PC-3 (cell line): ENCODE measurements at regions not wholly inside any gene's neighbourhood (a gene's known extent, or its start where the extent isn't known, plus 50 kb on each side); places are given as distances from the start of the nearest gene placed in this dataset.
"Not testable (repeated sequence)": the region's sequence is repeated elsewhere in the genome, so short reads cannot be mapped to it uniquely, and the experiment has no call there.

Experiments used
- ATAC-seq: fragments of 200-7000 bp; cut with Tn5 transposase; 2 replicates; pipeline ENCODE4 v1.9.1; 2020; ENCODE audit warnings: mild to moderate bottlenecking, moderate library complexity
- BruUV-seq: library from RNA; stranded (reverse); fragments of 400-500 nt; replicated peaks from 2 replicates; lab custom pipeline; 2021; lab: Mats Ljungman, UMichigan
- CTCF ChIA-PET: fragments of 300-600 bp; sonication (Branson Sonifier 250); formaldehyde crosslinking; loops from one replicate; lab custom pipeline; 2022; ENCODE audit warnings: antibody characterized with exemption; lab: Charles Lee
- POLR2A ChIA-PET: fragments of 300-600 bp; sonication (Branson Sonifier 250); formaldehyde crosslinking; loops from one replicate; lab custom pipeline; 2022; ENCODE audit warnings: antibody characterized with exemption; ENCODE audit not compliant: unreplicated experiment; lab: Charles Lee
- DNase-seq: peaks from one replicate; pipeline ENCODE4 v3.0.0-alpha.2; 2015
- H2AFZ ChIP-seq: fragments of 300-600 bp; sonication (generic); 2 replicates; pipeline ENCODE4 v1.6.0; 2016; ENCODE audit warnings: antibody characterized with exemption, low read length
- H3F3A ChIP-seq: fragments of 300-600 bp; sonication (generic); one replicate; pipeline ENCODE4 v1.6.0; 2017; ENCODE audit warnings: antibody characterized with exemption, low read length, control low read depth, mild to moderate bottlenecking; ENCODE audit not compliant: unreplicated experiment
- H3K27ac ChIP-seq: fragments of 300-600 bp; sonication (generic); 2 replicates; pipeline ENCODE4 v1.5.1; 2016; ENCODE audit warnings: mild to moderate bottlenecking, low read length
- H3K27me3 ChIP-seq: fragments of 300-600 bp; sonication (generic); 2 replicates; pipeline ENCODE4 v1.6.1; 2016; ENCODE audit warnings: low read length, mixed read lengths
- H3K36me3 ChIP-seq: fragments of 300-600 bp; sonication (generic); 2 replicates; pipeline ENCODE4 v1.6.1; 2016; ENCODE audit warnings: low read depth, mixed run types, low read length, mixed read lengths
- H3K4me1 ChIP-seq: fragments of 300-600 bp; sonication (generic); 2 replicates; pipeline ENCODE4 v1.5.1; 2016; ENCODE audit warnings: low read length; ENCODE audit not compliant: insufficient read depth
- H3K4me2 ChIP-seq: fragments of 300-600 bp; sonication (generic); 2 replicates; pipeline ENCODE4 v1.6.0; 2016; ENCODE audit warnings: low read length
- H3K4me3 ChIP-seq: fragments of 300-600 bp; sonication (generic); 2 replicates; pipeline ENCODE4 v1.5.1; 2016; ENCODE audit warnings: mild to moderate bottlenecking, low read length, mixed read lengths
- H3K79me2 ChIP-seq: fragments of 300-600 bp; sonication (generic); 2 replicates; pipeline ENCODE4 v1.6.1; 2017; ENCODE audit warnings: low read length, mixed read lengths
- H3K9ac ChIP-seq: fragments of 300-600 bp; sonication (generic); 2 replicates; pipeline ENCODE4 v1.6.0; 2016; ENCODE audit warnings: mild to moderate bottlenecking, low read length
- H3K9me2 ChIP-seq: fragments of 300-600 bp; sonication (generic); replicated peaks from 2 replicates; pipeline ENCODE4 v1.6.1; 2016; ENCODE audit warnings: mixed run types, low read length, mixed read lengths
- H3K9me3 ChIP-seq: fragments of 300-600 bp; sonication (generic); 2 replicates; pipeline ENCODE4 v1.6.1; 2016; ENCODE audit warnings: low read length, mixed read lengths
- H4K20me1 ChIP-seq: fragments of 300-600 bp; sonication (generic); 2 replicates; pipeline ENCODE4 v1.6.1; 2016; ENCODE audit warnings: low read length, mixed read lengths
- intact Hi-C: fragments of 100-400 bp; cut with micrococcal nuclease; formaldehyde crosslinking; loops from 2 replicates; pipeline ENCODE4 v1.9.0; 2023
- TF ChIP-seq, protein P1 (sequence below): fragments of 300-600 bp; sonication (generic); conservative IDR thresholded peaks from 2 replicates; pipeline ENCODE4 v1.5.1; 2017; ENCODE audit warnings: antibody characterized with exemption, low read depth, mild to moderate bottlenecking, low read length

DNA sequence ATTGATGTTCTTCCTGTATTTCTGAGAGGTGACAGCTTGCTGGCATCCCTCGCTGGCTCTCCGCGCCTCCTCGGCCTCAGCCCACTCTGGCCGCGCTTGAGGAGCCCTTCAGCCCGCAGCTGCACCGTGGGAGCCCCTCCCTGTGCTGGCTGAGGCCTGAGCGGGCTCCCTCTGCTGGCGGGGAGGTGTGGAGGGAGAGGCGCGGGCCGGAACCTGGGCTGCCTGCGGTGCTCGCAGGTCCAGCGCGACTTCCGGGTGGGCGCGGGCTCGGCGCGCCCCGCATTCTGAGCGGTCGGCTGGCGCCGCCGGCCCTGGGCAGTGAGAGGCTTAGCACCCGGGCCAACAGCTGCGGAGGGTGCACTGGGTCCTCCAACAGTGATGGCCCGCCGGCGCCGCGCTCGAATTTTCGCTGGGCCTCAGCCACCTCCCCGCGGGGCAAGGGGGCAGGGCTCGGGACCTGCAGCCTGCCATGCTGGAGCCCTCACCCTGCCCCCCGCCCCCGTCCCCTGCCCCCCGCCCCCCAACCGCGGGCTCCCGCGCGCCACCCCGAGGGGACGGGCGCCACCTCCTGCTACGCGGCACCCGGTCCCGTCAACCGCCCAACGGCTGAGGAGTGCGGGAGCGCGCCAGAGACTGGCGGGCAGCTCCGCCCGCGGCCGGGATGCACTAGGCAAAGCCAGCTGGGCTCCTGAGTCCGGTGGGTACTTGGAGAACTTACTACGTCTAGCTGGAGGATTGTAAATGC lies 1353.4 kb upstream of the CDH18 start:
- ATAC-seq = peak; percentile 75
- H3K9me3 ChIP-seq, CTCF ChIA-PET, H3K27ac ChIP-seq, H3K79me2 ChIP-seq, H3K4me1 ChIP-seq, H4K20me1 ChIP-seq, H3K9ac ChIP-seq, BruUV-seq, H3K9me2 ChIP-seq, H3K27me3 ChIP-seq, H3F3A ChIP-seq, DNase-seq, H3K36me3 ChIP-seq: not testable (repeated sequence)
- TF ChIP-seq, protein P1, sequence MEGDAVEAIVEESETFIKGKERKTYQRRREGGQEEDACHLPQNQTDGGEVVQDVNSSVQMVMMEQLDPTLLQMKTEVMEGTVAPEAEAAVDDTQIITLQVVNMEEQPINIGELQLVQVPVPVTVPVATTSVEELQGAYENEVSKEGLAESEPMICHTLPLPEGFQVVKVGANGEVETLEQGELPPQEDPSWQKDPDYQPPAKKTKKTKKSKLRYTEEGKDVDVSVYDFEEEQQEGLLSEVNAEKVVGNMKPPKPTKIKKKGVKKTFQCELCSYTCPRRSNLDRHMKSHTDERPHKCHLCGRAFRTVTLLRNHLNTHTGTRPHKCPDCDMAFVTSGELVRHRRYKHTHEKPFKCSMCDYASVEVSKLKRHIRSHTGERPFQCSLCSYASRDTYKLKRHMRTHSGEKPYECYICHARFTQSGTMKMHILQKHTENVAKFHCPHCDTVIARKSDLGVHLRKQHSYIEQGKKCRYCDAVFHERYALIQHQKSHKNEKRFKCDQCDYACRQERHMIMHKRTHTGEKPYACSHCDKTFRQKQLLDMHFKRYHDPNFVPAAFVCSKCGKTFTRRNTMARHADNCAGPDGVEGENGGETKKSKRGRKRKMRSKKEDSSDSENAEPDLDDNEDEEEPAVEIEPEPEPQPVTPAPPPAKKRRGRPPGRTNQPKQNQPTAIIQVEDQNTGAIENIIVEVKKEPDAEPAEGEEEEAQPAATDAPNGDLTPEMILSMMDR = peak; percentile 20; the same call in 1 of the 2 replicates
- intact Hi-C loops = loop anchor here (5.0 kb wide), 1 partner anchor 369 kb away; no protein-coding TSS in a partner anchor
- POLR2A ChIA-PET = interaction anchor here (0.7 kb wide), 1 partner anchor 906 kb away, joined by 7 read pairs; no protein-coding TSS in a partner anchor
- H3K4me3 ChIP-seq = peak overlapping the region; percentile 58
- 0 out of 2 replicates have a peak overlapping the region, but pooled peaks have one; percentile 34 for H2AFZ ChIP-seq
- 0 out of 2 replicates have a peak overlapping the region, but pooled peaks have one; percentile 31 for H3K4me2 ChIP-seq

DNA sequence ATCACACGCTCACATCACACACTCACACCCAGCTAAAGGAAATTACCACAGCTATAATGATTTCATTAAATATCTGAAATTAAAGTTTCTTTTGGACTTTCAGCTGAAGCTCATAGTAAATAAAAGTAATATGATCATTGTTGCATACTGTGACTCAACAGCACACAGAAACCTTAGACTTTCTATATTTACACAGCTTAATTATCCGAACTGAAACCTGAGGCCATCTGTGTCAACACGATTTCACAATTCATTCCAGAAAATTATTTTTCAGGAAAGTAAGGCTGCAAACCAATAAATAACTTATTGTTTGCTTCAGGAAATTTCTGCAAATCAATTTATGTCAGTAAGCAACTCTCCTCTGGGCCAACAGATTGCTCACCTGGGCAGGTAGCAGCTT lies 1352.2 kb upstream of the CDH18 start:
- H3F3A ChIP-seq, ATAC-seq, H4K20me1 ChIP-seq, H3K9me3 ChIP-seq, H3K9me2 ChIP-seq, H3K79me2 ChIP-seq, BruUV-seq, H3K36me3 ChIP-seq, H3K27ac ChIP-seq, POLR2A ChIA-PET, CTCF ChIA-PET, H3K4me2 ChIP-seq, H3K9ac ChIP-seq, H3K4me3 ChIP-seq, H2AFZ ChIP-seq, H3K27me3 ChIP-seq: not testable (repeated sequence)
- intact Hi-C loops = loop anchor here (5.0 kb wide), 1 partner anchor 368 kb away; no protein-coding TSS in a partner anchor
- DNase-seq = peak; percentile 70
- peaks cover 12% of the 10 kb centered on the region for H3K4me1 ChIP-seq

DNA sequence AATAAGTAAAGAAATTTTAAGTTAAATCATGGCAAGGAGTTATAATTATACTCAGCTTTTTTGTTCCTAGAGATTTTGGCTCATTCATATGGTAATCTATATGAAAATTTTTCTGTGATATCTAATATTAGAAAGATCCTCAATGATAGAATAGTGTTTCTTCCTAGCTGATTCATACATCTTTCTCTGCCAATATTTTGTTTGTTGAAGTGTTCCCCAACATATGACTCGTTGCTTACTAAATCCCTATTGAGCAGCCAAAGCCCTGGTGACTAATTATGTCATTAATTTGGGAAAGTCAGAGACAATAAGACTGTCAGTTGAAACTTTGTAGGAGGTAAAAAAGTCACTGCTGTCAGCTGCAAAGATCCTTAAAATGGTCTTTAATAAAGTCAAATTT lies 1348.5 kb upstream of the CDH18 start:
- H2AFZ ChIP-seq, POLR2A ChIA-PET, CTCF ChIA-PET, H4K20me1 ChIP-seq, H3F3A ChIP-seq, BruUV-seq, H3K36me3 ChIP-seq, H3K4me3 ChIP-seq, ATAC-seq, H3K79me2 ChIP-seq, H3K27me3 ChIP-seq, intact Hi-C loops, H3K9me3 ChIP-seq, H3K9ac ChIP-seq, H3K9me2 ChIP-seq: not testable (repeated sequence)
- Histone ChIP-seq H3K4me1 (peaks cover 12% of the 10 kb centered on the region), H3K4me2 (peak overlapping the region; percentile 46), H3K27ac (0 out of 2 replicates have a peak overlapping the region, but pooled peaks have one; percentile 36)
- DNase-seq = peak; percentile 83

DNA sequence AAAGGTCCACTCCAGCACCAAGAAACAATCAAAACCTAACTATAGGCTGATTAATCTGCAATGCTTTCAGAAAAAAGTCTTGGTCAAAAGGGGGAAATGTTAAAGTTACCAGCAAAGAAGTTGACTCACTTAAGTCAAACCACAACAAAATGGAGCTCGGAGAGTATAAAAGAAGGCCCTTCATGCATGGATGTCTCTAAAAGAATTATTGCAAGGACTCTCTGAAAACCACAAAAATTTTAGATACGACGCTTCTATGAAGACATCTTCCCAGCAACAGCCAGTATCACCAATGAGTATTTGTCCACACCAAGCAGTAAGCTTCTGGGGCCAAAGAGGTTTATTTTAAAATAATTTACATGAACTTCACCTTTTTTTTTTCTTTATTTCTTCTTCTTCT lies 1327.4 kb upstream of the CDH18 start:
- H3K9me2 ChIP-seq, H4K20me1 ChIP-seq, intact Hi-C loops, CTCF ChIA-PET, DNase-seq, POLR2A ChIA-PET, H3K36me3 ChIP-seq, H3K4me1 ChIP-seq, H2AFZ ChIP-seq, H3F3A ChIP-seq, H3K27me3 ChIP-seq, H3K9me3 ChIP-seq, H3K79me2 ChIP-seq, H3K27ac ChIP-seq, ATAC-seq, H3K4me2 ChIP-seq, H3K4me3 ChIP-seq, H3K9ac ChIP-seq, BruUV-seq: not testable (repeated sequence)

DNA sequence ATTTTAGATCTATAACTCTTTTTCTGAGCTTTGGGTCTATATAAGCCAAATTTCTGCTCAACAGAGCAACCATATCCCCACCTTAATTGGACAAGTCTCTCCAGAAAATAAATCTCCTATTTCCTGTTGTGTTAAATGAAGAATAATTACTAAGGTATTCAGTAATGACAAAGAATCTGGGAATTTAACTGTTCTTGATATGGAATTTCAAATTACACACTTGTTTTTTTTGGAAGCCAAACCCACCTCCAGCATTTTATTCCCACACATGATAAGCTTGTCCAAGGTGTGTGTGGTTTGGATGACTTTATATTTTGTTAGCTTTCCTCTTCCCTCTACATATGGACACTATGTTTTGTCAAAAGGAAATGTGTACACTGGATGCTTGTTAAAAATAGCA lies 1313.2 kb upstream of the CDH18 start:
- H3K36me3 ChIP-seq, intact Hi-C loops, BruUV-seq, H3K4me1 ChIP-seq, H2AFZ ChIP-seq, H3K9ac ChIP-seq, H3K79me2 ChIP-seq, CTCF ChIA-PET, H3K9me2 ChIP-seq, H3K27ac ChIP-seq, H3K4me2 ChIP-seq, DNase-seq, ATAC-seq, H3K27me3 ChIP-seq, H3K9me3 ChIP-seq, H3K4me3 ChIP-seq, H4K20me1 ChIP-seq, POLR2A ChIA-PET, H3F3A ChIP-seq: not testable (repeated sequence)

DNA sequence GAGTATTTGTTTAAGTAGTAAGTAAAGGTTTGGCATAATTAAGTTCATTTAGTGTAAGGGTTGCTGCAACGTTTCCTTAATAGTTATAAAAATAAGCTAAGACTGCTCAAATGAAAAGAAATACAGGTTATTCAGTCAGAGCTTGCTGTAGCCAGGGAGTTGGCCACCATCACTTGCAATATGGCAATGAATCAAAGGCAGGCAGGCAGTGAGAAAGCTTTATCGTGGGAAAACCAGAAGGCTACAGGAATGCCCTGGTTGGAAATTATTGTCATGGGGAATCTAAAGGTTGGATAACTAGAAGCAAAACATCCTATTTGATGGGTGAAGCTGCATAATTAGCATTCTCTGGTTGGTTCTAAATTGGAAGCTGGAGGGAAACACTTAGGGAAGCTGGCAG lies 1286.4 kb upstream of the CDH18 start:
- H3K9me3 ChIP-seq, H4K20me1 ChIP-seq, H3K4me1 ChIP-seq, H3K4me3 ChIP-seq, intact Hi-C loops, H3K9ac ChIP-seq, H3K9me2 ChIP-seq, H3F3A ChIP-seq, H2AFZ ChIP-seq, DNase-seq, BruUV-seq, POLR2A ChIA-PET, H3K4me2 ChIP-seq, H3K36me3 ChIP-seq, H3K27ac ChIP-seq, ATAC-seq, H3K27me3 ChIP-seq, H3K79me2 ChIP-seq, CTCF ChIA-PET: not testable (repeated sequence)
